Neural progenitor cell (in vitro differentiated cells): ENCODE measurements at regions not wholly inside any gene's neighbourhood (a gene's known extent, or its start where the extent isn't known, plus 50 kb on each side); places are given as distances from the start of the nearest gene placed in this dataset.

ENCODE experiments used
- DNase-seq: peaks from one replicate; pipeline ENCODE4 v3.0.0-alpha.2; 2016; ENCODE audit warnings: low spot score
- H2AFZ ChIP-seq: fragments of 200-600 bp; sonication (generic); replicated peaks from 2 replicates; pipeline ENCODE4 v1.6.1; 2016; ENCODE audit warnings: antibody characterized with exemption
- H3F3A ChIP-seq: fragments of 200-600 bp; sonication (generic); 2 replicates; pipeline ENCODE4 v1.6.1; 2016; ENCODE audit warnings: antibody characterized with exemption, low read depth
- H3K27ac ChIP-seq: fragments of 200-600 bp; sonication (generic); 2 replicates; pipeline ENCODE4 v1.5.1; 2016; ENCODE audit warnings: mild to moderate bottlenecking
- H3K27me3 ChIP-seq: fragments of 200-600 bp; sonication (generic); 2 replicates; pipeline ENCODE4 v1.6.1; 2016; ENCODE audit warnings: mild to moderate bottlenecking, moderate library complexity
- H3K36me3 ChIP-seq: fragments of 200-600 bp; sonication (generic); 2 replicates; pipeline ENCODE4 v1.5.1; 2016
- H3K4me1 ChIP-seq: fragments of 200-600 bp; sonication (generic); 2 replicates; pipeline ENCODE4 v1.6.1; 2016; ENCODE audit warnings: mixed run types
- H3K4me2 ChIP-seq: fragments of 200-600 bp; sonication (generic); 2 replicates; pipeline ENCODE4 v1.6.1; 2016
- H3K4me3 ChIP-seq: fragments of 200-600 bp; sonication (generic); 2 replicates; pipeline ENCODE4 v1.5.1; 2016
- H3K79me2 ChIP-seq: fragments of 200-600 bp; sonication (generic); 2 replicates; pipeline ENCODE4 v1.6.1; 2016; ENCODE audit warnings: low read depth
- H3K9ac ChIP-seq: fragments of 200-600 bp; sonication (generic); 2 replicates; pipeline ENCODE4 v1.6.1; 2016
- H3K9me3 ChIP-seq: fragments of 200-600 bp; sonication (generic); 2 replicates; pipeline ENCODE4 v1.5.1; 2016; ENCODE audit warnings: low read depth
- H4K20me1 ChIP-seq: fragments of 200-600 bp; sonication (generic); 2 replicates; pipeline ENCODE4 v1.6.1; 2016; ENCODE audit warnings: low read depth
- H3K27ac Mint-ChIP-seq: 3 replicates; pipeline ENCODE4 v1.8.0; 2021; ENCODE audit warnings: mixed read lengths
- H3K27me3 Mint-ChIP-seq: 2 replicates; pipeline ENCODE4 v1.8.0; 2022; ENCODE audit warnings: low read depth, mild to moderate bottlenecking, inconsistent platforms, moderate library complexity, mixed read lengths; ENCODE audit not compliant: insufficient read depth
- H3K36me3 Mint-ChIP-seq: 3 replicates; pipeline ENCODE4 v1.8.0; 2021; ENCODE audit warnings: mixed read lengths
- H3K4me1 Mint-ChIP-seq: 3 replicates; pipeline ENCODE4 v1.8.0; 2021; ENCODE audit warnings: mixed read lengths
- H3K4me3 Mint-ChIP-seq: 3 replicates; pipeline ENCODE4 v1.8.0; 2021; ENCODE audit warnings: mild to moderate bottlenecking, moderate library complexity, mixed read lengths
- H3K9me3 Mint-ChIP-seq: 3 replicates; pipeline ENCODE4 v1.8.0; 2020; ENCODE audit warnings: mixed read lengths
- CTCF ChIP-seq: fragments of 200-600 bp; sonication (generic); IDR thresholded peaks from 2 replicates; pipeline ENCODE4 v1.5.1; 2017; ENCODE audit warnings: antibody characterized with exemption, mild to moderate bottlenecking
- EZH2 ChIP-seq: fragments of 200-600 bp; sonication (generic); IDR thresholded peaks from 2 replicates; pipeline ENCODE4 v1.6.1; 2017; ENCODE audit warnings: antibody characterized with exemption, mild to moderate bottlenecking, moderate library complexity
- EZH2phosphoT487 ChIP-seq: fragments of 200-600 bp; sonication (generic); IDR thresholded peaks from 2 replicates; pipeline ENCODE4 v1.6.1; 2017; ENCODE audit warnings: antibody characterized with exemption

GRCh38 chr1:217253985-217254384 is 376.9 kb downstream of the GPATCH2 start:
- Mint-ChIP-seq H3K27ac (no peak overlapping the region), H3K36me3 (no peaks in the 10 kb centered on the region), H3K4me3 (no peak overlapping the region), H3K27me3 (peaks cover 3% of the 10 kb centered on the region), H3K4me1 (peaks cover 3% of the 10 kb centered on the region), H3K9me3 (peaks cover 7% of the 10 kb centered on the region)
- no peak overlapping the region for H3K27ac ChIP-seq
- no peaks in the 10 kb centered on the region for H3K9me3 ChIP-seq
- no peaks in the 10 kb centered on the region for H3F3A ChIP-seq
- no peak for DNase-seq
- H3K36me3 ChIP-seq = no peaks in the 10 kb centered on the region
- H3K79me2 ChIP-seq = no peaks in the 10 kb centered on the region
- TF ChIP-seq CTCF = no peak
- H3K27me3 ChIP-seq = no peaks in the 10 kb centered on the region
- no peaks in the 10 kb centered on the region for H3K4me1 ChIP-seq
- H3K4me3 ChIP-seq = no peak overlapping the region
- no peak overlapping the region for H3K4me2 ChIP-seq
- no peaks in the 10 kb centered on the region for H4K20me1 ChIP-seq
- no peak overlapping the region for H2AFZ ChIP-seq
- no peak overlapping the region for H3K9ac ChIP-seq

GRCh38 chr1:217253351-217253750 is 377.5 kb downstream of the GPATCH2 start:
- Mint-ChIP-seq H3K27ac (no peak overlapping the region), H3K4me1 (peaks cover 3% of the 10 kb centered on the region), H3K9me3 (peaks cover 7% of the 10 kb centered on the region), H3K4me3 (no peak overlapping the region), H3K36me3 (no peaks in the 10 kb centered on the region), H3K27me3 (peaks cover 3% of the 10 kb centered on the region)
- Histone ChIP-seq H3K9me3 (no peaks in the 10 kb centered on the region), H2AFZ (no peak overlapping the region), H3K9ac (no peak overlapping the region), H3K79me2 (no peaks in the 10 kb centered on the region), H4K20me1 (no peaks in the 10 kb centered on the region), H3K4me3 (no peak overlapping the region), H3K27me3 (no peaks in the 10 kb centered on the region), H3K36me3 (no peaks in the 10 kb centered on the region), H3F3A (no peaks in the 10 kb centered on the region), H3K4me2 (no peak overlapping the region), H3K4me1 (no peaks in the 10 kb centered on the region), H3K27ac (no peak overlapping the region)
- TF ChIP-seq CTCF = no peak
- no peak for TF ChIP-seq EZH2
- TF ChIP-seq EZH2phosphoT487 = no peak
- DNase-seq = no peak

GRCh38 chr1:217251121-217251520 is 379.8 kb downstream of the GPATCH2 start:
- H3K27ac Mint-ChIP-seq = no peak overlapping the region
- no peak for DNase-seq
- Histone ChIP-seq H3K27me3 (no peaks in the 10 kb centered on the region), H3F3A (no peaks in the 10 kb centered on the region), H3K4me1 (no peaks in the 10 kb centered on the region), H3K79me2 (no peaks in the 10 kb centered on the region), H3K4me2 (no peak overlapping the region), H3K27ac (no peak overlapping the region), H3K9ac (no peak overlapping the region), H4K20me1 (no peaks in the 10 kb centered on the region), H3K36me3 (no peaks in the 10 kb centered on the region), H3K9me3 (no peaks in the 10 kb centered on the region), H2AFZ (no peak overlapping the region), H3K4me3 (no peak overlapping the region)
- peaks cover 7% of the 10 kb centered on the region for H3K9me3 Mint-ChIP-seq
- H3K27me3 Mint-ChIP-seq = peaks cover 3% of the 10 kb centered on the region
- H3K4me1 Mint-ChIP-seq = peaks cover 3% of the 10 kb centered on the region
- TF ChIP-seq EZH2phosphoT487 = no peak
- no peak for TF ChIP-seq EZH2
- TF ChIP-seq CTCF = no peak
- H3K36me3 Mint-ChIP-seq = no peaks in the 10 kb centered on the region
- no peak overlapping the region for H3K4me3 Mint-ChIP-seq

- peaks cover 7% of the 10 kb centered on the region for H3K9me3 Mint-ChIP-seq
- Histone ChIP-seq H4K20me1 (no peaks in the 10 kb centered on the region), H3K9ac (no peak overlapping the region), H3K27me3 (no peaks in the 10 kb centered on the region), H3K9me3 (no peaks in the 10 kb centered on the region), H3F3A (no peaks in the 10 kb centered on the region), H3K4me3 (no peak overlapping the region), H3K4me2 (no peak overlapping the region), H3K4me1 (no peaks in the 10 kb centered on the region), H2AFZ (no peak overlapping the region), H3K36me3 (no peaks in the 10 kb centered on the region), H3K79me2 (no peaks in the 10 kb centered on the region), H3K27ac (no peak overlapping the region)
- H3K36me3 Mint-ChIP-seq = no peaks in the 10 kb centered on the region
- peaks cover 3% of the 10 kb centered on the region for H3K4me1 Mint-ChIP-seq
- peaks cover 3% of the 10 kb centered on the region for H3K27me3 Mint-ChIP-seq
- H3K27ac Mint-ChIP-seq = no peak overlapping the region
- H3K4me3 Mint-ChIP-seq = no peak overlapping the region
- DNase-seq = no peak
- TF ChIP-seq EZH2phosphoT487 (no peak), EZH2 (no peak), CTCF (no peak)
Observed at GRCh38 chr1:217249857-217250256, 381.0 kb downstream of the GPATCH2 start.
